H9 (cell line): ENCODE measurements at regions not wholly inside any gene's neighbourhood (a gene's known extent, or its start where the extent isn't known, plus 50 kb on each side); places are given as distances from the start of the nearest gene placed in this dataset.

ENCODE experiments used
- DNase-seq: peaks from one replicate; pipeline ENCODE4 v3.0.0-alpha.2; 2017
- H2AFZ ChIP-seq: one replicate; pipeline ENCODE4 v1.6.1; 2013; ENCODE audit warnings: mild to moderate bottlenecking, low read length, control low read depth, moderate library complexity
- H2AK5ac ChIP-seq: 2 replicates; pipeline ENCODE4 v1.6.1; 2013; ENCODE audit warnings: low read length, control low read depth, mixed read lengths; ENCODE audit not compliant: insufficient read length
- H2BK120ac ChIP-seq: one replicate; pipeline ENCODE4 v1.6.1; 2013; ENCODE audit warnings: low read depth, mild to moderate bottlenecking, low read length, control low read depth, inconsistent platforms; ENCODE audit not compliant: poor library complexity, severe bottlenecking
- H2BK12ac ChIP-seq: 2 replicates; pipeline ENCODE4 v1.6.1; 2013; ENCODE audit warnings: low read length, control low read depth, mixed read lengths, low read depth; ENCODE audit not compliant: insufficient read length
- H2BK15ac ChIP-seq: 2 replicates; pipeline ENCODE4 v1.6.1; 2013; ENCODE audit warnings: low read depth, low read length, control low read depth
- H2BK20ac ChIP-seq: one replicate; pipeline ENCODE4 v1.6.1; 2013; ENCODE audit warnings: low read depth, mild to moderate bottlenecking, low read length, control low read depth, inconsistent platforms; ENCODE audit not compliant: poor library complexity, severe bottlenecking
- H2BK5ac ChIP-seq: 2 replicates; pipeline ENCODE4 v1.6.1; 2013; ENCODE audit warnings: low read length, control low read depth, mixed read lengths; ENCODE audit not compliant: insufficient read length
- H3K14ac ChIP-seq: 2 replicates; pipeline ENCODE4 v1.6.1; 2013; ENCODE audit warnings: low read length, control low read depth; ENCODE audit not compliant: insufficient read depth
- H3K18ac ChIP-seq: 2 replicates; pipeline ENCODE4 v1.6.1; 2013; ENCODE audit warnings: low read depth, mild to moderate bottlenecking, mixed read lengths, low read length, control low read depth; ENCODE audit not compliant: insufficient read length
- H3K23ac ChIP-seq: 2 replicates; pipeline ENCODE4 v1.6.1; 2013; ENCODE audit warnings: low read length, control low read depth, mixed read lengths, low read depth; ENCODE audit not compliant: insufficient read length
- H3K23me2 ChIP-seq: 2 replicates; pipeline ENCODE4 v1.6.1; 2013; ENCODE audit warnings: low read depth, mild to moderate bottlenecking, mixed read lengths, low read length, control low read depth; ENCODE audit not compliant: insufficient read length, poor library complexity, severe bottlenecking
- H3K27ac ChIP-seq: 2 replicates; pipeline ENCODE4 v1.5.1; 2013; ENCODE audit warnings: low read length, control low read depth, mixed read lengths, low read depth; ENCODE audit not compliant: insufficient read length
- H3K27me3 ChIP-seq: 2 replicates; pipeline ENCODE4 v1.6.1; 2013; ENCODE audit warnings: low read length, control low read depth, inconsistent platforms; ENCODE audit not compliant: insufficient read depth
- H3K4ac ChIP-seq: 2 replicates; pipeline ENCODE4 v1.6.1; 2013; ENCODE audit warnings: low read depth, mild to moderate bottlenecking, control low read depth, inconsistent platforms, low read length, moderate library complexity
- H3K4me1 ChIP-seq: 2 replicates; pipeline ENCODE4 v1.6.1; 2013; ENCODE audit warnings: low read length, control low read depth, inconsistent platforms; ENCODE audit not compliant: insufficient read depth
- H3K4me2 ChIP-seq: 2 replicates; pipeline ENCODE4 v1.6.1; 2013; ENCODE audit warnings: low read length, control low read depth, mixed read lengths; ENCODE audit not compliant: insufficient read length, insufficient read depth
- H3K56ac ChIP-seq: 2 replicates; pipeline ENCODE4 v1.6.1; 2013; ENCODE audit warnings: low read depth, mild to moderate bottlenecking, mixed read lengths, low read length, control low read depth; ENCODE audit not compliant: insufficient read length
- H3K79me1 ChIP-seq: 2 replicates; pipeline ENCODE4 v1.6.1; 2013; ENCODE audit warnings: low read depth, mild to moderate bottlenecking, moderate library complexity, low read length, control low read depth, inconsistent platforms; ENCODE audit not compliant: insufficient read depth, poor library complexity, severe bottlenecking
- H3K79me2 ChIP-seq: 2 replicates; pipeline ENCODE4 v1.6.1; 2013; ENCODE audit warnings: low read length, control low read depth, inconsistent platforms; ENCODE audit not compliant: insufficient read depth
- H3K9ac ChIP-seq: 2 replicates; pipeline ENCODE4 v1.6.1; 2013; ENCODE audit warnings: low read length, control low read depth, mixed read lengths; ENCODE audit not compliant: insufficient read length; ENCODE audit errors: extremely low read depth
- H3K9me3 ChIP-seq: one replicate; pipeline ENCODE4 v1.6.1; 2013; ENCODE audit warnings: low read depth, low read length, inconsistent platforms; ENCODE audit not compliant: control insufficient read depth
- H3T11ph ChIP-seq: one replicate; pipeline ENCODE4 v1.6.1; 2013; ENCODE audit warnings: mild to moderate bottlenecking, low read length, control low read depth, inconsistent platforms
- H4K20me1 ChIP-seq: one replicate; pipeline ENCODE4 v1.6.1; 2013; ENCODE audit not compliant: control insufficient read depth, insufficient read length, insufficient read depth
- H4K5ac ChIP-seq: 2 replicates; pipeline ENCODE4 v1.6.1; 2013; ENCODE audit warnings: low read depth, mild to moderate bottlenecking, mixed read lengths, low read length, control low read depth; ENCODE audit not compliant: insufficient read length
- H4K8ac ChIP-seq: replicated peaks from 2 replicates; pipeline ENCODE4 v1.6.1; 2013; ENCODE audit warnings: low read length, control low read depth, mixed read lengths, low read depth; ENCODE audit not compliant: insufficient read length
- H4K91ac ChIP-seq: 2 replicates; pipeline ENCODE4 v1.6.1; 2013; ENCODE audit warnings: low read depth, mild to moderate bottlenecking, moderate library complexity, mixed read lengths, low read length, control low read depth; ENCODE audit not compliant: insufficient read length
- H3K27ac Mint-ChIP-seq, 3 experiments: 2 replicates in 2 of 3; 3 replicates in 1 of 3; pipeline ENCODE4 v1.8.0; 2020 to 2021; ENCODE audit warnings: mixed read lengths in 3 of 3, mild to moderate bottlenecking in 1 of 3, moderate library complexity in 1 of 3
- H3K27me3 Mint-ChIP-seq: 2 replicates; pipeline ENCODE4 v1.8.0; 2021; ENCODE audit warnings: low read depth, mild to moderate bottlenecking, moderate library complexity, mixed read lengths
- H3K36me3 Mint-ChIP-seq, 3 experiments: 2 replicates in 2 of 3; 3 replicates in 1 of 3; pipeline ENCODE4 v1.8.0; 2020 to 2021; ENCODE audit warnings: low read depth in 3 of 3, mixed read lengths in 3 of 3; ENCODE audit not compliant: insufficient read depth in 1 of 3
- H3K4me1 Mint-ChIP-seq, 2 experiments: 2 replicates each; pipeline ENCODE4 v1.8.0; 2020; ENCODE audit warnings: mixed read lengths in 2 of 2
- H3K4me3 Mint-ChIP-seq, 2 experiments: 2 replicates in 1 of 2; 3 replicates in 1 of 2; pipeline ENCODE4 v1.8.0; 2020 to 2021; ENCODE audit warnings: mild to moderate bottlenecking in 2 of 2, mixed read lengths in 2 of 2, moderate library complexity in 1 of 2
- H3K9me3 Mint-ChIP-seq, 2 experiments: 2 replicates in 1 of 2; 3 replicates in 1 of 2; pipeline ENCODE4 v1.8.0; 2020; ENCODE audit warnings: mild to moderate bottlenecking in 2 of 2, mixed read lengths in 2 of 2, moderate library complexity in 1 of 2
- CTCF ChIP-seq: fragments of 200-600 bp; sonication (generic); conservative IDR thresholded peaks from 3 replicates; pipeline ENCODE4 v1.8.0; 2021; ENCODE audit warnings: antibody characterized with exemption, mild to moderate bottlenecking
- WGBS: extraction: QIAGEN DNeasy Blood & Tissue Kit; methylation state at CpG from one replicate; pipeline ENCODE4 v1.1.7; 2013; ENCODE audit warnings: missing lambda C conversion rate, low lambda C conversion rate, mixed read lengths; ENCODE audit not compliant: insufficient read length; ENCODE audit errors: extremely low coverage; 5-methylcytosine and 5-hydroxymethylcytosine counted together

GRCh38 chr7:54963155-54963554 is 55.7 kb upstream of the EGFR start:
- H3K9ac ChIP-seq: no peak overlapping the region
- H2AK5ac ChIP-seq: no peak overlapping the region
- no peak for TF ChIP-seq CTCF
- H2BK5ac ChIP-seq: no peak overlapping the region
- H3K4me1 ChIP-seq: no peaks in the 10 kb centered on the region
- H3K14ac ChIP-seq: no peak overlapping the region
- H2BK12ac ChIP-seq: no peak overlapping the region
- no peak overlapping the region for H2BK120ac ChIP-seq
- H3K79me2 ChIP-seq: no peaks in the 10 kb centered on the region
- H4K91ac ChIP-seq: no peak overlapping the region
- no peak overlapping the region for H2BK20ac ChIP-seq
- no peak overlapping the region for H3K4me2 ChIP-seq
- H3K27me3 ChIP-seq: no peaks in the 10 kb centered on the region
- no peaks in the 10 kb centered on the region; a peak in 1 of 4 replicates for H3K4me1 Mint-ChIP-seq
- H3K4me3 Mint-ChIP-seq: no peak overlapping the region
- no CpG with 5 or more reads among the region's 1 CpG for WGBS
- H3K23ac ChIP-seq: no peak overlapping the region
- H3K23me2 ChIP-seq: no peaks in the 10 kb centered on the region
- H3K79me1 ChIP-seq: no peaks in the 10 kb centered on the region
- no peak overlapping the region for H3K4ac ChIP-seq
- no peak overlapping the region for H4K5ac ChIP-seq
- H3K56ac ChIP-seq: no peak overlapping the region
- H3K27ac Mint-ChIP-seq: no peak overlapping the region
- no peak overlapping the region for H3K18ac ChIP-seq
- no peaks in the 10 kb centered on the region for H3K9me3 ChIP-seq
- no peak overlapping the region for H2AFZ ChIP-seq
- no peaks in the 10 kb centered on the region for H3K9me3 Mint-ChIP-seq
- no peak overlapping the region for H2BK15ac ChIP-seq
- H3T11ph ChIP-seq: no peak overlapping the region
- no peaks in the 10 kb centered on the region for H3K36me3 Mint-ChIP-seq
- DNase-seq: no peak
- no peak overlapping the region for H4K8ac ChIP-seq
- H4K20me1 ChIP-seq: no peaks in the 10 kb centered on the region
- H3K27ac ChIP-seq: no peak overlapping the region
- H3K27me3 Mint-ChIP-seq: no peaks in the 10 kb centered on the region
